K562 (cell line): ENCODE measurements at regions not wholly inside any gene's neighbourhood (a gene's known extent, or its start where the extent isn't known, plus 50 kb on each side); places are given as distances from the start of the nearest gene placed in this dataset.

ENCODE experiments used
- ATAC-seq: fragments of 200-7000 bp; cut with Tn5 transposase; 3 replicates; pipeline ENCODE4 v1.9.1; 2020; ENCODE audit warnings: moderate library complexity
- BruUV-seq: library from RNA; stranded (reverse); fragments of 400-500 nt; replicated peaks from 2 replicates; lab custom pipeline; 2021; lab: Mats Ljungman, UMichigan
- CTCF ChIA-PET: fragments of 300-600 bp; formaldehyde crosslinking; extraction: SDS; loops from one replicate; lab custom pipeline; 2021; ENCODE audit warnings: low intra/inter-chr PET ratio; lab: Yijun Ruan, JAX
- POLR2A ChIA-PET: fragments of 300-600, 350-650 bp; sonication (Branson Sonifier 250); formaldehyde crosslinking; extraction: SDS; loops from one replicate; lab custom pipeline; 2021; ENCODE audit warnings: antibody characterized with exemption, inconsistent platforms; lab: Yijun Ruan, JAX
- DNase-seq, 4 experiments: peaks; one replicate each; pipeline versions ENCODE4 v3.0.0 to v3.0.0-alpha.2; 2011 to 2018; ENCODE audit warnings: low spot score in 3 of 4, mixed read lengths in 3 of 4; ENCODE audit errors: extremely low read depth in 1 of 4
- FAIRE-seq: peaks from 2 replicates; lab custom pipeline; 2011; peaks lifted over from hg19 to GRCh38; lab: Jason Lieb, UNC
- H2AFZ ChIP-seq: 2 replicates; pipeline ENCODE4 v1.6.0; 2011; ENCODE audit warnings: low read depth, low read length, control low read depth, inconsistent platforms
- H3K27ac ChIP-seq: fragments of 200-600 bp; 3 replicates; pipeline ENCODE4 v1.8.0; 2011; ENCODE audit warnings: low read depth, mild to moderate bottlenecking, control low read depth, inconsistent platforms, low read length, moderate library complexity, mixed read lengths; ENCODE audit errors: extremely low read depth
- H3K27me3 ChIP-seq, 2 experiments: fragments of 300-600 bp in 1 of 2; 2 replicates in 1 of 2; 3 replicates in 1 of 2; pipeline versions ENCODE4 v1.6.0 to v1.8.0; 2011; ENCODE audit warnings: inconsistent platforms in 2 of 2, low read length in 2 of 2, mild to moderate bottlenecking in 1 of 2, mixed read lengths in 1 of 2, moderate library complexity in 1 of 2; ENCODE audit not compliant: control insufficient read depth in 2 of 2, insufficient read depth in 2 of 2
- H3K36me3 ChIP-seq: fragments of 300-600 bp; 3 replicates; pipeline ENCODE4 v1.8.0; 2011; ENCODE audit warnings: mild to moderate bottlenecking, low read length, inconsistent platforms; ENCODE audit not compliant: control insufficient read depth, insufficient read depth
- H3K4me1 ChIP-seq, 2 experiments: fragments of 200-600 bp in 1 of 2; replicated peaks in 1 of 2; 2 replicates in 1 of 2; 3 replicates in 1 of 2; pipeline versions ENCODE4 v1.5.1 to v1.8.0; 2011; ENCODE audit warnings: inconsistent platforms in 2 of 2, low read length in 2 of 2, mild to moderate bottlenecking in 1 of 2, mixed read lengths in 1 of 2, moderate library complexity in 1 of 2; ENCODE audit not compliant: control insufficient read depth in 2 of 2, insufficient read depth in 2 of 2
- H3K4me2 ChIP-seq: 2 replicates; pipeline ENCODE4 v1.6.1; 2011; ENCODE audit warnings: low read length, control low read depth, inconsistent platforms, mixed read lengths; ENCODE audit not compliant: insufficient read depth
- H3K4me3 ChIP-seq: fragments of 200-600 bp; sonication (generic), shearing (Covaris generic); 2 replicates; pipeline ENCODE4 v1.5.1; 2016; ENCODE audit warnings: control low read depth, inconsistent platforms
- H3K79me2 ChIP-seq: fragments of 200-600 bp; 3 replicates; pipeline ENCODE4 v1.8.0; 2011; ENCODE audit warnings: low read length, inconsistent platforms; ENCODE audit not compliant: control insufficient read depth, insufficient read depth
- H3K9ac ChIP-seq, 2 experiments: 2 replicates each; pipeline versions ENCODE4 v1.6.0 to v1.6.1; 2011; ENCODE audit warnings: low read depth in 2 of 2, low read length in 2 of 2, control low read depth in 1 of 2, inconsistent platforms in 1 of 2, mild to moderate bottlenecking in 1 of 2, mixed read lengths in 1 of 2; ENCODE audit not compliant: insufficient read depth in 1 of 2
- H3K9me1 ChIP-seq: one replicate; pipeline ENCODE4 v1.6.0; 2011; ENCODE audit warnings: inconsistent platforms, mild to moderate bottlenecking, low read length, moderate library complexity; ENCODE audit not compliant: control insufficient read depth, insufficient read depth
- H3K9me3 ChIP-seq: replicated peaks from 2 replicates; pipeline ENCODE4 v1.5.1; 2011; ENCODE audit warnings: low read depth, low read length, inconsistent platforms; ENCODE audit not compliant: control insufficient read depth, insufficient read depth
- H4K20me1 ChIP-seq: replicated peaks from 2 replicates; pipeline ENCODE4 v1.6.1; 2011; ENCODE audit warnings: low read length, inconsistent platforms, mixed read lengths; ENCODE audit not compliant: control insufficient read depth, insufficient read depth
- BHLHE40 ChIP-seq: IDR thresholded peaks from 2 replicates; pipeline ENCODE4 v1.6.1; 2011; ENCODE audit warnings: low read length, improper control_type of control experiment
- CBX1 ChIP-seq: sonication (generic); IDR thresholded peaks from 2 replicates; pipeline ENCODE4 v1.6.1; 2016; ENCODE audit warnings: antibody characterized with exemption, low read depth, mild to moderate bottlenecking
- CBX2 ChIP-seq: fragments of 200-600 bp; sonication (generic); IDR thresholded peaks from one replicate; pipeline ENCODE4 v1.6.1; 2012; ENCODE audit warnings: mild to moderate bottlenecking, low read length, inconsistent platforms; ENCODE audit not compliant: insufficient read depth, poor library complexity, severe bottlenecking
- CREBBP ChIP-seq: IDR thresholded peaks from one replicate; pipeline ENCODE4 v1.6.1; 2012; ENCODE audit warnings: low read depth, mild to moderate bottlenecking, control low read depth, inconsistent platforms, low read length
- HOXB6 ChIP-seq: fragments of 250-450 bp; sonication (Bioruptor Pico); IDR thresholded peaks from 2 replicates; pipeline ENCODE4 v1.5.1; 2022; ENCODE audit warnings: mild to moderate bottlenecking, borderline replicate concordance
- PHTF2 ChIP-seq: fragments of 250-450 bp; sonication (Bioruptor Pico); IDR thresholded peaks from 2 replicates; pipeline ENCODE4 v1.5.0; 2021; ENCODE audit warnings: mild to moderate bottlenecking
- TAL1 ChIP-seq: fragments of 450-650 bp; IDR thresholded peaks from 2 replicates; pipeline ENCODE4 v1.6.1; 2016; ENCODE audit warnings: mild to moderate bottlenecking
- ZKSCAN8 ChIP-seq: fragments of 200-800 bp; sonication (Bioruptor generic); IDR thresholded peaks from 2 replicates; pipeline ENCODE4 v1.6.1; 2016; ENCODE audit warnings: missing genetic modification characterization, missing compliant biosample characterization
- ZNF121 ChIP-seq: sonication (generic); formaldehyde crosslinking; conservative IDR thresholded peaks from 2 replicates; pipeline ENCODE4 v1.8.0; 2022; ENCODE audit warnings: missing genetic modification reagents
- ZNF253 ChIP-seq: fragments of 250-450 bp; sonication (Bioruptor Pico); conservative IDR thresholded peaks from 2 replicates; pipeline ENCODE4 v1.6.1; 2021; ENCODE audit warnings: mild to moderate bottlenecking
- WGBS: fragments of 100-300 bp; shearing (Covaris generic); methylation state at CpG from one replicate; pipeline ENCODE4 v1.1.6; 2016; ENCODE audit warnings: low coverage, mixed read lengths; ENCODE audit not compliant: insufficient coverage; ENCODE audit errors: missing lambda C conversion rate; 5-methylcytosine and 5-hydroxymethylcytosine counted together
- in situ Hi-C: fragments of 300-500 bp; cut with MboI; formaldehyde crosslinking; loops from 4 replicates; pipeline ENCODE4 v1.15.0; 2018; ENCODE audit warnings: inconsistent platforms, mixed read lengths
- intact Hi-C: fragments of 100-400 bp; cut with micrococcal nuclease; formaldehyde crosslinking; loops from 2 replicates; pipeline ENCODE4 v1.14.2; 2022
- TF ChIP-seq, protein P1 (sequence below), 2 experiments: IDR thresholded peaks in 1 of 2; conservative IDR thresholded peaks in 1 of 2; 2 replicates each; pipeline ENCODE4 v1.6.1; 2016; ENCODE audit warnings: low read depth in 2 of 2, mild to moderate bottlenecking in 1 of 2, missing compliant biosample characterization in 1 of 2, missing genetic modification characterization in 1 of 2, moderate library complexity in 1 of 2
- TF ChIP-seq, protein P2 (sequence below): fragments of 450-650 bp; formaldehyde crosslinking; conservative IDR thresholded peaks from 2 replicates; pipeline ENCODE4 v1.4.0; 2022; ENCODE audit warnings: mild to moderate bottlenecking, missing genetic modification characterization
- TF ChIP-seq, protein P3 (sequence below): fragments of 250-450 bp; sonication (Bioruptor Pico); IDR thresholded peaks from 2 replicates; pipeline ENCODE4 v1.9.0; 2021; ENCODE audit warnings: mild to moderate bottlenecking
- TF ChIP-seq, protein P4 (sequence below): fragments of 450-650 bp; IDR thresholded peaks from 2 replicates; pipeline ENCODE4 v1.6.1; 2016; ENCODE audit warnings: low read depth, mild to moderate bottlenecking, moderate library complexity
- TF ChIP-seq, protein P5 (sequence below): IDR thresholded peaks from 3 replicates; pipeline ENCODE4 v1.6.1; 2011; ENCODE audit warnings: borderline replicate concordance, mild to moderate bottlenecking, moderate library complexity; ENCODE audit not compliant: insufficient read length; ENCODE audit errors: extremely low read depth

DNA sequence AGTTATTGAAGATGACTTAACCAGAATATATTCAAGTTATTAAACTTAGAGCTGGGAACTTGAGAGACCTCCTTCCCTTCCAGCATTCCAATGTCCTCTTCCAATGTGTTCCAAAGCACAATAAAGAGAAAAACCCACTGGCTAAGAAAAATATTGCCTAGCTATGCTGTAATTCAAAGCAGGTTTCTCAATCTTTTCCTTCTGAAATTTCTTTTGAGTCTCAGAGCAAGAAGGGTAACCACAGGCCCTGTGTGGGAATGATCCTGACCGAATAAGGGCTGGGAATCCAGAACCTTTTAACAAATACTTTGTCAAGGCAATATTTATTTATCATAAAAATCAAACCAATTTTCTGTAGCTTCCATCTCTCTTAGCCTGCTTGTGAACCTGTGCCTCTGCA, 150.7 kb upstream of the SFRP2 start:
- no peak overlapping the region for H3K27ac ChIP-seq
- intact Hi-C loops, result no loop called here
- in situ Hi-C loops, result no loop called here
- H2AFZ ChIP-seq, result no peak overlapping the region
- no peaks in the 10 kb centered on the region for H3K79me2 ChIP-seq
- 20% methylated on average over 1 of the region's 1 CpG for WGBS
- H3K9me1 ChIP-seq, result no peaks in the 10 kb centered on the region
- H3K36me3 ChIP-seq, result no peaks in the 10 kb centered on the region
- FAIRE-seq (no peak), DNase-seq (no peak), ATAC-seq (no peak)
- CTCF ChIA-PET, result no interaction called here
- no peak overlapping the region for H3K4me3 ChIP-seq
- no peaks in the 10 kb centered on the region for H3K27me3 ChIP-seq
- no peak overlapping the region for H3K9ac ChIP-seq
- no peaks in the 10 kb centered on the region for H4K20me1 ChIP-seq
- BruUV-seq, result no TSS peak
- peaks cover 0 to 5% of the 10 kb centered on the region in 2 experiments; a peak in 1 of 5 replicates for H3K4me1 ChIP-seq
- no peak overlapping the region for H3K4me2 ChIP-seq
- POLR2A ChIA-PET, result no interaction called here
- no peaks in the 10 kb centered on the region for H3K9me3 ChIP-seq
- TF ChIP-seq TAL1, result no peak
- TF ChIP-seq HOXB6 (CRISPR knock-in tag), result no peak
- no peak for TF ChIP-seq PHTF2
- TF ChIP-seq, protein P1, sequence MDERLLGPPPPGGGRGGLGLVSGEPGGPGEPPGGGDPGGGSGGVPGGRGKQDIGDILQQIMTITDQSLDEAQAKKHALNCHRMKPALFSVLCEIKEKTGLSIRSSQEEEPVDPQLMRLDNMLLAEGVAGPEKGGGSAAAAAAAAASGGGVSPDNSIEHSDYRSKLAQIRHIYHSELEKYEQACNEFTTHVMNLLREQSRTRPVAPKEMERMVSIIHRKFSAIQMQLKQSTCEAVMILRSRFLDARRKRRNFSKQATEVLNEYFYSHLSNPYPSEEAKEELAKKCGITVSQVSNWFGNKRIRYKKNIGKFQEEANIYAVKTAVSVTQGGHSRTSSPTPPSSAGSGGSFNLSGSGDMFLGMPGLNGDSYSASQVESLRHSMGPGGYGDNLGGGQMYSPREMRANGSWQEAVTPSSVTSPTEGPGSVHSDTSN (CRISPR knock-in tag; IDR thresholded peaks at IDR 0.05; ENCODE audit: low read depth), result no peak
- TF ChIP-seq, protein P1 (tag; conservative IDR thresholded peaks at IDR 0.05; ENCODE audit: low read depth), result no peak
- TF ChIP-seq, protein P2, sequence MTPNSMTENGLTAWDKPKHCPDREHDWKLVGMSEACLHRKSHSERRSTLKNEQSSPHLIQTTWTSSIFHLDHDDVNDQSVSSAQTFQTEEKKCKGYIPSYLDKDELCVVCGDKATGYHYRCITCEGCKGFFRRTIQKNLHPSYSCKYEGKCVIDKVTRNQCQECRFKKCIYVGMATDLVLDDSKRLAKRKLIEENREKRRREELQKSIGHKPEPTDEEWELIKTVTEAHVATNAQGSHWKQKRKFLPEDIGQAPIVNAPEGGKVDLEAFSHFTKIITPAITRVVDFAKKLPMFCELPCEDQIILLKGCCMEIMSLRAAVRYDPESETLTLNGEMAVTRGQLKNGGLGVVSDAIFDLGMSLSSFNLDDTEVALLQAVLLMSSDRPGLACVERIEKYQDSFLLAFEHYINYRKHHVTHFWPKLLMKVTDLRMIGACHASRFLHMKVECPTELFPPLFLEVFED (CRISPR knock-in tag), result no peak
- TF ChIP-seq CREBBP, result no peak
- TF ChIP-seq CBX1, result no peak
- no peak for TF ChIP-seq ZNF253 (CRISPR knock-in tag)
- TF ChIP-seq, protein P3, sequence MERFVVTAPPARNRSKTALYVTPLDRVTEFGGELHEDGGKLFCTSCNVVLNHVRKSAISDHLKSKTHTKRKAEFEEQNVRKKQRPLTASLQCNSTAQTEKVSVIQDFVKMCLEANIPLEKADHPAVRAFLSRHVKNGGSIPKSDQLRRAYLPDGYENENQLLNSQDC (CRISPR knock-in tag), result no peak
- TF ChIP-seq, protein P4, sequence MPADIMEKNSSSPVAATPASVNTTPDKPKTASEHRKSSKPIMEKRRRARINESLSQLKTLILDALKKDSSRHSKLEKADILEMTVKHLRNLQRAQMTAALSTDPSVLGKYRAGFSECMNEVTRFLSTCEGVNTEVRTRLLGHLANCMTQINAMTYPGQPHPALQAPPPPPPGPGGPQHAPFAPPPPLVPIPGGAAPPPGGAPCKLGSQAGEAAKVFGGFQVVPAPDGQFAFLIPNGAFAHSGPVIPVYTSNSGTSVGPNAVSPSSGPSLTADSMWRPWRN, result no peak
- no peak for TF ChIP-seq BHLHE40
- TF ChIP-seq ZNF121 (CRISPR knock-in tag), result no peak
- TF ChIP-seq CBX2, result no peak
- no peak for TF ChIP-seq ZKSCAN8 (CRISPR knock-in tag)
- TF ChIP-seq, protein P5, sequence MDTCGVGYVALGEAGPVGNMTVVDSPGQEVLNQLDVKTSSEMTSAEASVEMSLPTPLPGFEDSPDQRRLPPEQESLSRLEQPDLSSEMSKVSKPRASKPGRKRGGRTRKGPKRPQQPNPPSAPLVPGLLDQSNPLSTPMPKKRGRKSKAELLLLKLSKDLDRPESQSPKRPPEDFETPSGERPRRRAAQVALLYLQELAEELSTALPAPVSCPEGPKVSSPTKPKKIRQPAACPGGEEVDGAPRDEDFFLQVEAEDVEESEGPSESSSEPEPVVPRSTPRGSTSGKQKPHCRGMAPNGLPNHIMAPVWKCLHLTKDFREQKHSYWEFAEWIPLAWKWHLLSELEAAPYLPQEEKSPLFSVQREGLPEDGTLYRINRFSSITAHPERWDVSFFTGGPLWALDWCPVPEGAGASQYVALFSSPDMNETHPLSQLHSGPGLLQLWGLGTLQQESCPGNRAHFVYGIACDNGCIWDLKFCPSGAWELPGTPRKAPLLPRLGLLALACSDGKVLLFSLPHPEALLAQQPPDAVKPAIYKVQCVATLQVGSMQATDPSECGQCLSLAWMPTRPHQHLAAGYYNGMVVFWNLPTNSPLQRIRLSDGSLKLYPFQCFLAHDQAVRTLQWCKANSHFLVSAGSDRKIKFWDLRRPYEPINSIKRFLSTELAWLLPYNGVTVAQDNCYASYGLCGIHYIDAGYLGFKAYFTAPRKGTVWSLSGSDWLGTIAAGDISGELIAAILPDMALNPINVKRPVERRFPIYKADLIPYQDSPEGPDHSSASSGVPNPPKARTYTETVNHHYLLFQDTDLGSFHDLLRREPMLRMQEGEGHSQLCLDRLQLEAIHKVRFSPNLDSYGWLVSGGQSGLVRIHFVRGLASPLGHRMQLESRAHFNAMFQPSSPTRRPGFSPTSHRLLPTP, result no peak
